ENCODE measurements at regions not wholly inside any gene's neighbourhood (a gene's known extent, or its start where the extent isn't known, plus 50 kb on each side); places are given as distances from the start of the nearest gene placed in this dataset.
"Not testable (repeated sequence)": the region's sequence is repeated elsewhere in the genome, so short reads cannot be mapped to it uniquely, and the experiment has no call there.

GRCh38 chr7:156545979-156546378 is 94.6 kb upstream of the RNF32 start:
- no peak for DNase-seq

GRCh38 chr7:156544919-156545715 is 95.5 kb upstream of the RNF32 start:
- DNase-seq: no peak

- no peak for DNase-seq
Measured at GRCh38 chr7:156543699-156544598, 96.6 kb upstream of the RNF32 start.

GRCh38 chr7:156540619-156541165 is 99.9 kb upstream of the RNF32 start:
- DNase-seq: no peak

GRCh38 chr7:156539999-156540398 is 100.6 kb upstream of the RNF32 start:
- DNase-seq: no peak

GRCh38 chr7:156537006-156537405 is 103.6 kb upstream of the RNF32 start:
- DNase-seq: no peak

- no peak for DNase-seq
Measured at GRCh38 chr7:156534925-156535324, 105.6 kb upstream of the RNF32 start.

- no peak for DNase-seq
Measured at GRCh38 chr7:156533964-156534363, 106.6 kb upstream of the RNF32 start.

GRCh38 chr7:156533420-156533819 is 107.2 kb upstream of the RNF32 start:
- DNase-seq: no peak

GRCh38 chr7:156532016-156532602 is 108.5 kb upstream of the RNF32 start:
- DNase-seq: no peak

GRCh38 chr7:156529956-156530355 is 110.6 kb upstream of the RNF32 start:
- no peak for DNase-seq

GRCh38 chr7:156527458-156527890 is 113.1 kb upstream of the RNF32 start:
- DNase-seq: no peak

- DNase-seq: no peak
Measured at GRCh38 chr7:156524818-156525597, 115.6 kb upstream of the RNF32 start.

- DNase-seq: no peak
Measured at GRCh38 chr7:156523447-156524048, 117.0 kb upstream of the RNF32 start.

GRCh38 chr7:156522801-156523200 is 117.8 kb upstream of the RNF32 start:
- DNase-seq: no peak

GRCh38 chr7:156519070-156519469 is 121.5 kb upstream of the RNF32 start:
- DNase-seq: no peak

GRCh38 chr7:156518466-156518865 is 122.1 kb upstream of the RNF32 start:
- no peak for DNase-seq

- not testable (repeated sequence) for DNase-seq
Measured at GRCh38 chr7:156517858-156518257, 122.7 kb upstream of the RNF32 start.

GRCh38 chr7:156516791-156517378 is 123.7 kb upstream of the RNF32 start:
- DNase-seq: no peak

GRCh38 chr7:156515911-156516790 is 124.4 kb upstream of the RNF32 start:
- DNase-seq: no peak

GRCh38 chr7:156514851-156515250 is 125.7 kb upstream of the RNF32 start:
- DNase-seq: no peak

Data from NCI-H446 (cell line).